ENCODE measurements at regions not wholly inside any gene's neighbourhood (a gene's known extent, or its start where the extent isn't known, plus 50 kb on each side); places are given as distances from the start of the nearest gene placed in this dataset.
A peak's percentile ranks its signal among the peaks of the same experiment; 100 is the strongest.
"Not testable (repeated sequence)": the region's sequence is repeated elsewhere in the genome, so short reads cannot be mapped to it uniquely, and the experiment has no call there.

DNA sequence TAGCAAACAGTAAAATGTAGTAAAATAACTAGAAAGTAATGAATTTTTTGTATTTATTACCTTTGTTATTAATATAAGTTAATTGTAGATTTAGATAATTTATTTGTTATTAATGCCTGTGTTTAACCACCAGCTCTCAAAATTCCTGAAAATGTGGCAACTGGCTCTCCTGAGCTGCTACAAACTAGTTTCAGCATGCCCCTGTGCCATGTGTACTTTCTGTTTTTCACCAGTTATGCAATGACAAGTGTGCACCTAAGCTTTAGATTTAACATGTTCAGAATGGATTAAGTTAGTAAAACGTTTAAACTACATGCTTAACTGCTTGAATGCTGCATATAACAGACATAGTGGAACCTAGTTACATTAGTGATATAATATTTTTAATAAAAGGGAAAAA, 88.1 kb downstream of the POSTN start:
- DNase-seq (ENCODE audit: low read depth): no peak

DNA sequence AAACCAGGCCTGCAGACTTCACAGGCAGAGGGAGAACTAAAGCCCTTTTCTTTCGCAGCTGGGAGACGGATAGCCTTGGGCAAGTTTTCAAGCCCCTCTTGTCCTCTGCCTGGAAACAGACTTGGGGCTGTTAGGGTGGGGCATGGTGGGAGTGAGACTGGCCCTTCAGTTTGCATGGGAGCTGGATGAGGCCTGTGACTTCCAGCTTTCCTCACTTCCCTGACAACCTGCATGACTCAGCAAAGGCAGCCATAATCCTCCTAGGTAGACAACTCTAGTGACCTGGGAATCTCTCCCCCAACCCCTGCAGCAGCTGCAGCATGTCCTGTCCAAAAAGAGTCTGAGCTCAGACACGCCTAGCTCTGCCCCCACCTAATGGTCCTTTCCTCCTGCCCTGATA, 93.0 kb downstream of the POSTN start:
- no peak for DNase-seq (ENCODE audit: low read depth)

DNA sequence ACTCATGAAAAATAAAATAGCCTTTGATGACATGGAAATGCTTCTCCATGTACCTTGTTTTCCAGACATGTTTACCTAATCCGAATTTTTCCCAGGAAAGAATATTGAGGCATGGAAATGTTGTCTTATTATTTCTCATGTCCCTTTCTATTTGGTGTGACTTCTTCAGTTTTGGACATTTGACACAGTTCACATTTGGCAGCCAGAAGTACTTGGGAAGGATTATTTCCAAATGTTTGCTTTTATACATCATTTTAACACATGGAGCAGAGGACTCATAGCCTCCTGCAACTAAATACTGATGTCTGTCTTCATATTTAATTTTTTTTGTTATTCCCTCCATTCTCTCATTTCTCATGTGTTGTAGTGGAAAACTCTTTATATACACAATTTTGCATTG, 94.3 kb downstream of the POSTN start:
- no peak for DNase-seq (ENCODE audit: low read depth)

DNA sequence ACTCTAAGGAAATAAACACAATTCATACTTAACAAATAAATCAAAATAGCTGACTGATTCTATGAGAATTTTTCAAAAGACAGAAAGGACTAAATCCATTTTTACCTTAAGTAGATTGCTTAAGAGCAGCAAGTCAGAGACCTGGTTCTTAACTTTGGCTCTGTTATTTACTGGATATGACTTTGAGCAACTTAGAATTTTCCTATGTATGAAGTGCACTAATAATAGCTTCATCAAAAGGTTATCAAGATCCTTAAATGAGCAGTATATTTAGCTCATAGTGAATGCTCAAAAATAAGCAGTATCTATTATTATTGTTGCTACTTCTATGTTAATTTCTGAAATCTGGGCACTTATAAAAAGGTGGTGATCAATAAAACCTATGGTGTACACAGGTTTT, 95.3 kb downstream of the POSTN start:
- DNase-seq (ENCODE audit: low read depth): no peak

DNA sequence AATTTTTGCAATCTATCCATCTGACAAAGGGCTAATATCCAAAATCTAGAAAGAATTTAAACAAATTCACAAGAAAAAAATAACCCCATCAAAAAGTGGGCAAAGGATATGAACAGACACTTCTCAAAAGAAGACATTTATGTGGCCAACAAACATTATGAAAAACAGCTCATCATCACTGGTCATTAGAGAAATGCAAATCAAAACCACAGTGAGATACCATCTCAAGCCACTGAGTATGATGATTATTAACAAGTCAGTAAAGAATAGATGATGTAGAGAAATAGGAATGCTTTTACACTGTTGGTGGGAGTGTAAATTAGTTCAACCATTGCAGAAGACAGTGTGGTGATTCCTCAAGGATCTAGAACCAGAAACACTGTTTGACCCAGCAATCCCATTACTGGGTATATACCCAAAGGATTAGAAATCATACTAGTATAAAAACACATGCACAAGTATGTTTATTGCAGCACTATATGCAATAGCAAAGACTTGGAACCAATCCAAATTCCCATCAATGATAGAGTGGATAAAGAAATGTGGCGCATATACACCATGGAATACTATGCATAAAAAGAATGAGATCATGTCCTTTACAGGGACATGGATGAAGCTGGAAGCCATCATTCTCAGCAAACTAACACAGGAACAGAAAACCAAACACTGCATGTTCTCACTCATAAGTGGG, 96.1 kb downstream of the POSTN start:
- DNase-seq (ENCODE audit: low read depth): not testable (repeated sequence)

DNA sequence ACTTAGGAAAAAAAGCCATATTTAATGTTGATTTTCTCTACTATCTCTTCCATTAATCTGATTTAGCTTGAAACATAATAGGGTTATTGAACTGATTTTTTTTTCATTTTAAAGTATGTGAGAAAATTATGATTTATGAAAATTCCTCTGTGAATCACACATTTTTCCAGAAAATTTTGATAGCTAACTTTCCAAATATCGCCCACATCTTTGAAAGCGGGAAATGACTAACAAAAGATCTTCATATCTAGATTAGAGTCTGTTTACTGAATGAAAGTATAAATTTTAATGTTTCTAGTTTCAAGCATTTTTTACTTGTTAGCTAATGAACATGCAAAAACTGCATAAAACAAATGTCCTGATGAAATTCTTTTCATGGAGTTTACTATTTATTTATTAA, 97.4 kb downstream of the POSTN start:
- DNase-seq (ENCODE audit: low read depth): no peak

DNA sequence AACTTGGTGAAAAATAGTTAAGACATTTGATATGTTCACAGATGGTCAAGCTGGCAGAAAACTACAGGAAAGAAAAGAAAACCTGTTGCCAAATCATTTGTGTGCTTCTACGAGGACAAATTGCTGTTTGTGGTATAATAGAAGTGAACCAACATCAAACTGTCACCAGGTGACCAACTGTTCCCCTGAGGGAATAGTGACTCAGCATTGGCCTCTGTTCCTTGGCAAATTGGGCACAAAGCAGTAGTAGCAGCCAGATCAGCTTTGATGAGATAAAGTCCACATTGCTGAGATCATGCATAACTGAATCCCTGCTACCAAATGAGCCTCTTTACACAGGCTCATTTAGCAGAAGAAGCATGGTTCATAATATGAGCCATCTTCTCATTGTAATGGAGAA, 103.5 kb downstream of the POSTN start:
- DNase-seq (ENCODE audit: low read depth): no peak

DNA sequence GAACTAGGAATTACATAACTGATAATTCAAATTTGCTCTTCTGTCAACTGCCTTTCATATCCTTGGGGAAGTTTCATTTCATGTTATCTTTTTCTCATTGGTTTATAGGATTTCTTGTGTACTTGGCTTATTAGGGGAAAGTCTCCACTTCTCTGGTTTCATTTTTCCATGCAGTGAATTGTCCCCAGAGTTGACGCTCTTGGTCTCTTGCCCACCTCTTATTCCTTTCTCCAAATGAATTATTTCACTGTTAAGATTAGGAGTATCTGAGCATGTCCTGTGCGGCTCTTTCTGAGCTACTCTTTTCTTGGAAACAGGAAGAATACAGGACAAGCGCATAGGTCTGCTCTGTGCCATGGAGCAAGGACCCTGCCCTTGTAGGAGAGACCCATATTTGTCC, 104.8 kb downstream of the POSTN start:
- no peak for DNase-seq (ENCODE audit: low read depth)

DNA sequence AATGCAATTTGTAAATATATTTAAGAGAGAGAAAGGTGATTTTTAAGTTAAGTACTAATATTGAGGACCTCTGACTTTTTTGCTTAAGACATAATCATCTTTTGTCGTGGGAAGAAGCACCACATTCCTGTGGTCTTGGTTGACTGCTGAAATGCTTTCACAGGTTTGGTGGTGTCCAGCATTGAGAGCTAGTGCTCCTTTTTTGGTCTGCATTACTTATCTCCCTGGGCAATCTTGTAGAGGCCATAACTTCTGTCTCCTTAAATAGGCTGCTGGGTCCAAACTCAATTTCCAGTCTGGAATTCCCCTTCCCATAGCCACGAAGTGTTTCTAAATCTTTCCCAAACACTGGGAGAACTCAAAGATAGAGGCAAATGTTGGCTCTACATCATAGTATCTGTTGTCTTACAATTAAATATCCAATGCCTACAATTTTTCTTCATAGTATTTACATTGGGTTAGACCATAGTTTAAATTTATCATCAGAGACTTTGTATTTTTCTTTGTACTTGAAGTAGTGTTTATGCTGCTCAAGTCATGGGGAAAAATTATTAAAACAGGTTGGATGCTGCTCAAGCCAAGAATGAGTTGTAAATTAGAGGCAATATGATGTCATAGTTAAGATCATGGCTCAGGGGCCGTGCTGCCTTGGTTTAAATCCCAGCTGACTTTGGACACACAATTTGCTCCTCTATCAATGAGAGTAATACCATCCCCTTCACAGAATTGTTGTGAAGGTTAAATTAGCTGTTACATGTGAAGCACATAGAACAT, 105.6 kb downstream of the POSTN start:
- peak; percentile 92 for DNase-seq (ENCODE audit: low read depth)

DNA sequence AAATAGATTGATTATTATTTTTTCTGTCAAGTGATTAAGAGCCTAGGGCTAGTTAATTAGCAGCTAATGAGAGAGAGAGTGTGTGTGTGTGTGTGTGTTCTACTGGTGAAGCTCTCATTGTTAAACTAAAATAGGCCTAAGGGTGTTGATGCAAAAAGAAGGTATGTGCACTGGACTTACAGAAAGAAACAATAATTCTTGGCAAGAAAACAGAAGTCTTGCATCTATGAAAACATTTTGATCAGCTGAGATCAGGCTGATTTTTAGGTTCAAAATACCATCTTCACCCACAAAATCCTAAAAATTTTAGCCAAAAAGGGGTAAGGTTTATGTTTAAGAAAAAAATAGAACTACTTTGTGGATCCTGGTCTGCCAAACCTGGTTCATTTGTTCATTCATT, 106.5 kb downstream of the POSTN start:
- DNase-seq (ENCODE audit: low read depth): no peak

DNA sequence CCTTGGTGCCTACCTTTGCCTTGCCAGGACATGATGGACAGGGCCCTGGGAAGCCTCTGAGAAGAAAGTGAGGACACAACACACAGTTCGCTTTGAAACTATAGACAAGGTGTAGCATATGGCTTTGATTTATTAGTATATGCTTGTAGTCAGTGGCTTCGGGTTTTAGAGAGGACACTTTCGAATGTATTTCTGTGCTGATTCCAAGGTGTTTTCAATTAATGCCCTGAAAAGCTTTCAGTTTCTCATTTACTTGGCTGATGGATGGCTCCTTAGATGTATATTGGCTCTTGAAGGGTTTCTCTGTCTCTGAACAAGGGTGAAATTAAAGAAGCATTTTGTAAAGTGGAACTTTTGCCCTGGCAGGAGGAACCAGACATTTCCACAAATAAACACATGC, 106.9 kb downstream of the POSTN start:
- no peak for DNase-seq (ENCODE audit: low read depth)

DNA sequence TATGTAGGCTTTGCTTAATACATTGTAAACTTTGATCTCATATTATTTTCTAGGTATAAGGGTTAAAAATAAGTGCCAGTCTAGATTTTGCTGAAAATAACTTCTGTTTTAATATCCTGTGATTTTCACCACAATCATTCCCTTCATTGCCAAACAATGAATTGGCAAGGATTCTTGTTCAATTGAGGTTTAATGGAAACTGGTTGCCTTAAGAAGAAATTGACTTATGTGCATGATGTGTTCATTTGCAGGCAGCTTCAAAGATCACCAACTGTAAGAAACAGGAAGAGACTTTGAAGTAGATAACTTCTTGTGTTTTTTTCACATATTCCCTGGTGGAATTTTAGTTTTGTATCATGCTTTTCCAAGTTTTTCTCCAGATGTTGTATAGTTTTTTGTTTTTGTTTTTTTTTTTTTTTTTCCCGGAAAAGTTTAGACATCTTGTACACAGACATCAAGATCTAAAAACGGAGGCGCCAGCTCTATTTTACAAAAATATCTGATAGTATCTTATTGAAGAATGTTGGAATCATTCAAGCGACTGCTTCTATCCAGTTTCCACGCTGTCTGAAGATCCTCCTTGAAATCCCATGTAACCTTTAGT, 108.3 kb downstream of the POSTN start:
- no peak for DNase-seq (ENCODE audit: low read depth)

DNA sequence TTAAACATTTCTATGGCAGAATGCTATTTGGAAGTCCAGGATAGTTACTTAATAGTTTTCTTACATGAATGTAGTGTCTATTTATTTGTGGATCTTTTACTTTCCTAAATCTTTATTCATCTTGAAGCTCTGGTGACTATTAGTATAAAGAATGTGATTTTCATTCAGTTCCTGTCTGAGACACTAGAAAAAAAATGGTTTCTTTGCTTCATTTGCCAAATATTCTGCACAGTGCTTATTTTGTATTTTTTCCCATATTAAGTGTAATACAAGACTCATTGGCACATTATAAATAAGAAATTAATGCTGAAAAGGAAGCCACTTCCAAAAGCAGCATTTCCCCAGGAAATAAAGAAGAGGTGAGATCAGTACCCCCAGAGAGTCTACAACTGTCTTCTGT, 109.8 kb downstream of the POSTN start:
- no peak for DNase-seq (ENCODE audit: low read depth)

DNA sequence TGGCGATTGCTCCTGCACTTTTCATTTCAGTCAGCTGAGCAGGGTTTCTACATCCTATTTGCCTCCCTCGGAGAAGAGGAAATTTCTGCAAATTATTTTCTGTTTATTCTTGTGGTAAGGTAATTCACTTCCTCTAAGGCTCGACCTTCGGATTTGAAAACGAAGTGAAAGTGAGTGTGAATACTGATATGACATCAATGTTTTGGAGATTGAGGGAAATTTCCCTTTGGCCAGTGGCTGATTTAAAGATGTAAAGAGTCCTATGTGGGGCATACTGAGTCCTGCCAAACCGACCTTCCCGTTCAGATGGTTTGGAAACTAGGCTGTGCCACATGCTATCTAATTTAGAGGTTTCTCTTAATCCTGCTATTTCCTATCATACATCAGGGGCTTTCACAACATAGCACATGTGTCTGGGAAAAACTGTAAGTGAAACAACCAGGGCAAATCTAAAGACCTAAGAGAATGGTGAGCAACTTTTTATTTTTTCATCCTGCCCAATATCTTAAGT, 112.3 kb downstream of the POSTN start:
- DNase-seq (ENCODE audit: low read depth): no peak

DNA sequence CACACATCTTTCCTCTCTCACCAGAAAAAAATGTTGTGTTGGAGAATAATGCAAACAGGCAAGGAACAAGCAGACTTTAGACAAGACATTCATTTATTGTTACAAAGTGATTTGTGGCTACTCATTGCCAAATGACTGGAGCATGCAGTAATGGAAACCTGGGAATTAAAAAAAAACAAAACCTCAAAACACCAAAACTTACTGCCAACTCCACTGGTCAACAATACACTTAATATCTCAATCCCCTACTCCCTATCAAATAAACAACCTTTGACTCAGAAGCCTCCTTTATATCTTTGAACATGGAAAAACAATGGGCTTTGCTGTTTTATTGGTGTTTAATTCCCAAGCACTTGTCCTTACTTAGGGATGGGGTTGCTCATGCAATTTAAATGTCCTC, 112.8 kb downstream of the POSTN start:
- no peak for DNase-seq (ENCODE audit: low read depth)

DNA sequence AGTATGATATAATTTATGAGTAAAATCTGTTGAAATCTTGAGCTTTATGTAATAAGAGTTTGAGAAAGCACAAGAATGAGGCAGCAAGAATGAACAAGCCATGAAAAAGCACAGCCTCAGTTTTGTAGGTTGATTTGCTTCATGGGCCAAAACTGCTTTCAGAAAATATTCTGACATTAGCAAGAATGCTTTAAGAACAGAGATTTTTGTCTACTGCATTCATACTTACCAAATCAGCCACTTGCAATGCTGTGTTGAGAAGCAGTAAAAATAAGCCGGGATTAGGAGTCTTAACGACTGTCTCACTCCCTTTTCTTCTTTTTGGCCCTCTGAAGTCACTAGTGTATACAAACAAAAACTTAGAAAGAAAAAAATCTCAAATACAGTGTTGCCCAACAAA, 114.5 kb downstream of the POSTN start:
- DNase-seq (ENCODE audit: low read depth): no peak

DNA sequence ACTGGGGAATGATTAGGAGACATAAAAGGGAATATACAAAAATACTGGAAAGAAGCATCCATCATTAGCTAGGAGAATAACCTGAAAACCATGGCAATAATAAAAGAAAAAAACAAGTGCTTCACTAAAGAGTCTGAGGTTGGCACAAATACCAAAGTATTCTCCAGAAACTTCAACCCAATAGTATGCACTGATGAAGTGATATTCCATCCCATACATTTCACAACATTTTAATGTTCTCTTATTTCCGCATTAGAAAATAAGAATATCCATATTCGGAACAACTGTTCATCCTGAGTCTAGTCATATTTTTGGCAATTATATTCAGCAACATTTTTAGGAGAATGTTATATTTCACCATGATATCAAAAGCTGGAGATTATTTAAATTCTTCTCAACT, 116.2 kb downstream of the POSTN start:
- DNase-seq (ENCODE audit: low read depth): no peak

DNA sequence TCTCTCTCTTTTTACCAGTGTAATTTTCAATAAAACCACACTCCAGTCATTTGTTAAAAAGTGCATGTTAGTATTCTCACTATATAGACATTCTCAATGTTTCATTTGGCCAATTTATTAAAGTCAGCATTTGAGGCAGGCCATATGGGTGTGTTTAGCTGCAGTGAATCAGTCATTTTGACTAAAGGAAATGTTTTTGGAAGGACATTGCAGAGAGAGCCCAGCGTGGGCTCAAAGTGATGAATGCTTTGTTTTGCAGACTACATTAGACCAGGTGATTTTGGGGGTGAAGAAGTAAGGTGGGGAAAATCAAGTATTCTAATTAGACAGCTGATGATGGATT, 116.7 kb downstream of the POSTN start:
- no peak for DNase-seq (ENCODE audit: low read depth)

DNA sequence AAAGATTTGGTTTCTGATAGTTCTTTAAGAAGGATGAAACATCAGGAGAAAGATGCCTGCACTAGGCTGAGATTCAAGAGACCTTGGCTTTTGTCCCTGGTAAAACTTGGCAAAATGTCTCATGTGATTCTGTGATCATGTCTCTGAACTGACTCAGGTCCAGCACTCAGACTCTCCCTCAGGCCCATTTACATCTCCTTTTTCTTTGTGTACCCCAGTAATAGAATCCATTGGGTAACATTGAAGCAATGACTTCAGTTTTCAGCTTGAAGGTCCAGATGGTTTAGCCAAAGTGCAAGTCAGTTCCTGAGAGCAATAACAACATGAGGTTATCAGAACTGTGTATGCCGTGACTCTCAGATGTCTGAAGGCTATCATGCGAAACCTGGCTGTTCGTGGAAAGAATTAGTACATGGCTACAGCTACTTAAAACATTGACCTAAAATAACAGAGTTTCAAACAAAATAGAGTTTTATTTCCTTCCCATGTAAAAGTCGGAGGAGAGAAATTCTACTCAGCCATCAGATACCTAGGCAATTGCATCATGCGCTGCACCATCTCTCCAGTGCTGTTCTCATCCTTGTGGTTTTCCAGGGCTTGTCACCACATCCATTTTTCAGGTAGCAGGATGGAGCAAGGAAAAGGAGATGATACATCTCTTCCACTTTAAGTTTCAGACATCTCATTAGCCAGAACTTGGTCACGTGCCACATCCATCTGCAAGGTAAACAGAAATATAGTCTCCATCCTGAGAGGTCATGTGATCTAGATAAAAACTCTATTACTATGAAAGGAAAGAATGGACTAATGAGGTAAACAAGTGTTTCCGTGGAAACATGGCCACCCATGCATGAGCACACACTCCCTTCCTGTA, 117.3 kb downstream of the POSTN start:
- DNase-seq (ENCODE audit: low read depth): no peak

DNA sequence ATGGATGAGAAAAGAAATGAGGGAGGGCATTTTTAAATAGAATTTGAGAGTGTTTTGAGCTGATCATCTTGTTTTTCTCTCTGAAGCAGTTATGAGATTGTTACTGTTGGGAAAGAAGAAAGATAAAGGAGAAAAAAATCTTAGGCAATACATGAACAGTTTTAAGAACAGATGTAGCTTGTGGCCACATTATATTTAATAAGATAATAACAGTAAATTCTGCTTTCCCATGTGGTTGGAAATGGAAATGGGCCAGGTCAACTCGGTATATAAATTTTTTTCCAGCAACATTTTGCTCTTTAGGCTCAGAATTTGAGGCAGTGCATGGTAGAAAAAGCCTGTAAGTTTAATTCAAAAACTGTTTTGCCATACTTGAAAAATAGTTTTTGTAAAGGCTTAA, 118.7 kb downstream of the POSTN start:
- no peak for DNase-seq (ENCODE audit: low read depth)

DNA sequence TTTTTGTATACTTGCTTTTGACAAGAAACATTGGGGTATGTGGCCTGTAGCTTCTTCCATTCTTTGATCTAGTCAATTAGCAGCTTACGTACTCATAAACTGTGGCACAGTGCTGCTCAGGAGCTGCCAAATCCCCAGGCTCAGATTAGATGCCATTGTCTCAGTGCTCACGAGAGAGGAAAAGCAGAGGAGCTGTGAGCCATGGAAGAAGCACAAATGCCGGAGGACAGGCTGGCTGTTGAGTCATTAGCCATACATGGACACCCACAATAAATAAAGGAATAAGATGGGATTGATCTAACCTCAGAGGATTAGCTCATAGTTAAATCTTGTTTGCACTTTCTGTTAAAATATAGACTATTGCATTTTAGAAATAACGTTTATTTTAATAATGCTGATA, 121.7 kb downstream of the POSTN start:
- DNase-seq (ENCODE audit: low read depth): no peak

DNA sequence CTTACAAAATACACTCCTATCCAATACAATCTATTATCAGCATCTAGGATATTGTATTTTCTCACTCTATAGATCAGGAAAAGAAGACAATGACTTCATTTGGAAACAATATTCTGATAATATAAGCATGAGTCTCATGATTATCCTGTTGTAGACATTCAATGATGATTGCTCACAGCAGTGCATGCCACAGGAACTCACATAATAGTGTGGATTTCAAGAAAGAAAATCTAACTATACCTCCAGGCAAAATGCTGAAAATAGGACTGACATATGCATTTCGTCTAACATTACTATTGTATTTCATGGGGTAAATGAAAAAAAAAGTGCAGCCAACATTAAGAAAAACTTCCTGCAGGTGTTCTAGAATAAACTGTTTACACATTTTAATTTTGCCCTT, 122.6 kb downstream of the POSTN start:
- peak; percentile 74 for DNase-seq (ENCODE audit: low read depth)

Data from non-pigmented ciliary epithelial cell (primary cell).